Neuronal stem cell (in vitro differentiated cells): ENCODE measurements at regions not wholly inside any gene's neighbourhood (a gene's known extent, or its start where the extent isn't known, plus 50 kb on each side); places are given as distances from the start of the nearest gene placed in this dataset.

Experiments used
- DNase-seq: peaks from one replicate; pipeline ENCODE4 v3.0.0-alpha.2; 2013; ENCODE audit warnings: low spot score
- H2AFZ ChIP-seq: one replicate; pipeline ENCODE4 v1.6.1; 2013; ENCODE audit warnings: mild to moderate bottlenecking, low read length, inconsistent platforms
- H2AK5ac ChIP-seq: 2 replicates; pipeline ENCODE4 v1.6.1; 2013; ENCODE audit warnings: low read depth, mild to moderate bottlenecking, inconsistent platforms, low read length, moderate library complexity, mixed read lengths
- H2BK120ac ChIP-seq: 2 replicates; pipeline ENCODE4 v1.6.1; 2013; ENCODE audit warnings: low read depth, mild to moderate bottlenecking, inconsistent platforms, low read length, moderate library complexity, mixed read lengths
- H2BK12ac ChIP-seq: one replicate; pipeline ENCODE4 v1.6.1; 2013; ENCODE audit warnings: low read length, inconsistent platforms
- H2BK15ac ChIP-seq: 2 replicates; pipeline ENCODE4 v1.6.1; 2013; ENCODE audit warnings: mild to moderate bottlenecking, low read length, inconsistent platforms, mixed read lengths
- H2BK5ac ChIP-seq: one replicate; pipeline ENCODE4 v1.6.1; 2013; ENCODE audit warnings: inconsistent platforms, mild to moderate bottlenecking, low read length, moderate library complexity
- H3K14ac ChIP-seq: one replicate; pipeline ENCODE4 v1.6.1; 2013; ENCODE audit warnings: low read length, inconsistent platforms
- H3K18ac ChIP-seq: 2 replicates; pipeline ENCODE4 v1.6.1; 2013; ENCODE audit warnings: low read length, inconsistent platforms
- H3K23ac ChIP-seq: 2 replicates; pipeline ENCODE4 v1.6.1; 2013; ENCODE audit warnings: low read depth, mild to moderate bottlenecking, mixed read lengths, low read length, inconsistent platforms; ENCODE audit not compliant: poor library complexity
- H3K27ac ChIP-seq: replicated peaks from 3 replicates; pipeline ENCODE4 v1.5.1; 2013; ENCODE audit warnings: low read length, inconsistent platforms
- H3K27me3 ChIP-seq, 3 experiments: 2 replicates each; pipeline ENCODE4 v1.6.1; 2013; ENCODE audit warnings: low read length in 3 of 3, mild to moderate bottlenecking in 2 of 3, inconsistent platforms in 1 of 3, low read depth in 1 of 3, mixed read lengths in 1 of 3, moderate library complexity in 1 of 3; ENCODE audit not compliant: control insufficient read depth in 3 of 3, insufficient read depth in 3 of 3
- H3K36me3 ChIP-seq, 2 donors: replicated peaks in 1 of 2; 2 replicates each; pipeline ENCODE4 v1.6.1; 2013; ENCODE audit warnings: low read length in 2 of 2; ENCODE audit not compliant: control insufficient read depth in 2 of 2, insufficient read depth in 2 of 2
- H3K4ac ChIP-seq: 2 replicates; pipeline ENCODE4 v1.6.1; 2013; ENCODE audit warnings: inconsistent platforms, mild to moderate bottlenecking, low read length, moderate library complexity
- H3K4me1 ChIP-seq, 2 donors: 1 replicate in 1 of 2; 2 replicates in 1 of 2; pipeline ENCODE4 v1.6.1; 2013; ENCODE audit warnings: low read length in 2 of 2, low read depth in 1 of 2; ENCODE audit not compliant: control insufficient read depth in 2 of 2, insufficient read depth in 1 of 2
- H3K4me2 ChIP-seq: one replicate; pipeline ENCODE4 v1.6.1; 2013; ENCODE audit warnings: mild to moderate bottlenecking, low read length, inconsistent platforms; ENCODE audit not compliant: insufficient read depth, poor library complexity, severe bottlenecking
- H3K4me3 ChIP-seq, 2 donors: 2 replicates each; pipeline ENCODE4 v1.5.1; 2013; ENCODE audit warnings: low read length in 2 of 2, mild to moderate bottlenecking in 2 of 2, inconsistent platforms in 1 of 2, moderate library complexity in 1 of 2
- H3K79me1 ChIP-seq: one replicate; pipeline ENCODE4 v1.6.1; 2013; ENCODE audit warnings: low read depth, mild to moderate bottlenecking, inconsistent platforms, low read length, moderate library complexity
- H3K9ac ChIP-seq: one replicate; pipeline ENCODE4 v1.6.1; 2013; ENCODE audit warnings: mild to moderate bottlenecking, low read depth, low read length, inconsistent platforms; ENCODE audit not compliant: poor library complexity
- H3K9me3 ChIP-seq, 2 donors: replicated peaks in 1 of 2; 2 replicates each; pipeline versions ENCODE3 to v1.6.1; 2013; ENCODE audit warnings: low read length in 2 of 2, mild to moderate bottlenecking in 2 of 2, inconsistent platforms in 1 of 2, low read depth in 1 of 2, mixed read lengths in 1 of 2, moderate library complexity in 1 of 2; ENCODE audit not compliant: control insufficient read depth in 2 of 2, insufficient read depth in 1 of 2
- H4K8ac ChIP-seq: one replicate; pipeline ENCODE4 v1.6.1; 2013; ENCODE audit warnings: low read depth, mild to moderate bottlenecking, inconsistent platforms, low read length, moderate library complexity
- H4K91ac ChIP-seq: one replicate; pipeline ENCODE4 v1.6.1; 2013; ENCODE audit warnings: low read length, low read depth, mild to moderate bottlenecking, inconsistent platforms; ENCODE audit not compliant: poor library complexity
- WGBS, 2 donors: extraction: QIAGEN DNeasy Blood & Tissue Kit; methylation state at CpG; one replicate each; pipeline ENCODE4 v1.1.7; 2013; ENCODE audit warnings: missing lambda C conversion rate in 2 of 2, mixed read lengths in 1 of 2; ENCODE audit not compliant: insufficient read length in 2 of 2, insufficient replicate concordance in 1 of 2; ENCODE audit errors: extremely low coverage in 2 of 2; 5-methylcytosine and 5-hydroxymethylcytosine counted together

DNA sequence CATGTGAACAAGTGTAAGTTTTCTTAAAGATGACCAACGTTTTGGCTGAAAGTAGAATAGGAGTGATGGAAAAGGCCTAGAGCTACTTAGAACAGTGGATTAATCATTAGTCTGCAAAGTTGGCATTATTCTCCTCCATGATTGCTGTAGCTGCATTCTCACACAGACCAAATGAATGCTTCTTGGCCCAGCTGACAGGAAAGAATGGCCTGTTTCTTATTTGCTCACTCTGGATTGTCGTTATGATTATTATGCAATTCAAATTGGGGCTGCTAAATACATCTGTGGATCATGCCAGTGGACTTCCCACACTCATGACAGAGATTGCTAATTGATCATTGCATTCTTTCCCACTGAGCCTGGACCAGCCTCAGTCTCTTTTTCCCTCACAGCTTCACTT lies 285.0 kb downstream of the STIM2 start:
- no peak overlapping the region for H3K27ac ChIP-seq
- H3K4me1 ChIP-seq = no peaks in the 10 kb centered on the region

DNA sequence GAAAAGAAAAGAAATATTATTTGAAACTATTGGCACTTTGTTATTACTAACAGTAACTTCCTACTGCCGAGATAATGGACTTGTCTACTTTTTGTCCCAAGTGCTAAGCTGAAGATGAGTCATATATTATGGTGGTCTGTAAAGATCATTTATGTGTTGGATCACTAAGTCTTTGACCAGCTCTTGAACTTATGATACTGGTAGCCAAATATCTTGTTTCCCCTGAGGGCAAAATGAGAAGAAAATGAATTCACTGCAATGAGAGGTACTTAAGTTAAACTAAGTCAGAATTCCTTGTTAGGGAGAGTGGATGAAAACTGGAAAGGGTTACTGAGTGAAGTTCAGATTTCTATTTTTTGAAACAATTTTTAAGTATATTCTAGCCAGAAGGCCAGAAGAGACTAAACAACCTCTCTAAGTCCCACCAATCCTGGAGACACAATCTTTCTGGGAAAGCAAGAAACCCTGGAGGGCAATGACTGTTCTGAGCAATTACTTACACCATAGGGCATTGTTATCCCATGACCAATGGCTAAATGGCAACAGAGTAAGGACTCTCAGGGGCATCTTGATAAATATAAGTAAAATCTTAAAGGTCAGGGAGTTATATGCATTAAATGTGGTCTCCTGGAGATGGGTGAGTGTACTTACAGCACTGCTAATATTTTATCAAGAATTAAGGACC lies 287.7 kb downstream of the STIM2 start:
- Histone ChIP-seq H3K9ac (no peak overlapping the region), H2BK5ac (no peak overlapping the region), H4K8ac (no peak overlapping the region), H2AK5ac (no peak overlapping the region), H3K4me2 (no peak overlapping the region), H3K23ac (no peak overlapping the region), H3K14ac (no peak overlapping the region), H2AFZ (no peak overlapping the region), H3K79me1 (no peaks in the 10 kb centered on the region), H3K18ac (no peak overlapping the region), H3K4ac (no peak overlapping the region), H4K91ac (no peak overlapping the region), H3K36me3 (no peaks in the 10 kb centered on the region), H3K27me3 (no peaks in the 10 kb centered on the region), H2BK12ac (no peak overlapping the region), H3K4me3 (no peak overlapping the region), H2BK15ac (no peak overlapping the region), H2BK120ac (no peak overlapping the region), H3K9me3 (no peaks in the 10 kb centered on the region), H3K4me1 (no peaks in the 10 kb centered on the region), H3K27ac (no peak overlapping the region)
- no CpG with 5 or more reads among the region's 1 CpG for WGBS, 2 donors
- DNase-seq = no peak

More for the DNA sequence above, 285.0 kb downstream of the STIM2 start:
- Histone ChIP-seq H4K91ac (no peak overlapping the region), H3K4me3 (no peak overlapping the region), H2AFZ (no peak overlapping the region), H3K4me2 (no peak overlapping the region), H3K9ac (no peak overlapping the region), H3K9me3 (no peaks in the 10 kb centered on the region), H2AK5ac (no peak overlapping the region), H3K14ac (no peak overlapping the region), H3K27me3 (no peaks in the 10 kb centered on the region), H3K79me1 (no peaks in the 10 kb centered on the region), H3K4ac (no peak overlapping the region), H4K8ac (no peak overlapping the region), H2BK12ac (no peak overlapping the region), H3K18ac (no peak overlapping the region), H2BK15ac (no peak overlapping the region), H3K23ac (no peak overlapping the region), H2BK5ac (no peak overlapping the region), H2BK120ac (no peak overlapping the region), H3K36me3 (no peaks in the 10 kb centered on the region)
- no CpG with 5 or more reads among the region's 2 CpGs for WGBS, 2 donors
- no peak for DNase-seq

DNA sequence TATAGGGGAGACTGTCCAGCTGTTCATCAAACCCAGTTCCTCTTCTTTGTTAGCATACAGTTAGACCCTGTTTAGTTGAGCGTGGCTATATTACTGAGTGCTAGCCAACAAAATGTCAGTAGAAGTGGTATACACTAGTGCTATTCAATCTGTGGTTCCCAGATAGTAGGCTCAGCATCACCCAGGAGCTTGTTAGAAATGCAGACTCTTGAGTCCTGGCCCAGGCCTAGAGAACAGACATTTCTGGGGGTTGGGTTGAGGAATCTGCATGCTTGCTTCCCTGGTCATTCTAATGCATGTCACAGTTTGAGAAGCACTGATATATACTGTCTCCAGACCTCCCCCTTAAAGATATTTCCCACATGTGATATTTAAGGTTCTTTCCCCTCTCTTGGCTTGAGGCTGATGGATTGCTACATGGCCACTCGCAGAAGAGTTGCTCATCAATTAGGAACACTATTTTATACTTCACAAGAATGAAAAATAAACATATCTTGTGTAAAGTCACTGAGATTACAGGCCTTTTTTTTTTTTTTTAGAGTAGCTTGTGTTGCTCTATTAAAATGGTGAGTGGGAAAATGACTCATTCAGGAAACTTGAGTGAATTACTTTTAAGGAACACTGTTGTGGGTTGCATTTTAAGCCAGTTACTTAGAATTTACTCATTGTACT lies 289.0 kb downstream of the STIM2 start:
- Histone ChIP-seq H2AFZ (no peak overlapping the region), H3K18ac (no peak overlapping the region), H2BK5ac (no peak overlapping the region), H3K27me3 (no peaks in the 10 kb centered on the region), H4K8ac (no peak overlapping the region), H3K27ac (no peak overlapping the region), H3K36me3 (no peaks in the 10 kb centered on the region), H3K4me2 (no peak overlapping the region), H2BK120ac (no peak overlapping the region), H3K9ac (no peak overlapping the region), H3K79me1 (no peaks in the 10 kb centered on the region), H4K91ac (no peak overlapping the region), H2BK15ac (no peak overlapping the region), H2AK5ac (no peak overlapping the region), H3K4ac (no peak overlapping the region), H3K23ac (no peak overlapping the region), H3K4me3 (no peak overlapping the region), H2BK12ac (no peak overlapping the region), H3K14ac (no peak overlapping the region), H3K4me1 (peaks cover 1 to 2% of the 10 kb centered on the region in 2 donors), H3K9me3 (no peaks in the 10 kb centered on the region)
- DNase-seq = no peak
- WGBS, 2 donors = no CpG with 5 or more reads among the region's 2 CpGs

DNA sequence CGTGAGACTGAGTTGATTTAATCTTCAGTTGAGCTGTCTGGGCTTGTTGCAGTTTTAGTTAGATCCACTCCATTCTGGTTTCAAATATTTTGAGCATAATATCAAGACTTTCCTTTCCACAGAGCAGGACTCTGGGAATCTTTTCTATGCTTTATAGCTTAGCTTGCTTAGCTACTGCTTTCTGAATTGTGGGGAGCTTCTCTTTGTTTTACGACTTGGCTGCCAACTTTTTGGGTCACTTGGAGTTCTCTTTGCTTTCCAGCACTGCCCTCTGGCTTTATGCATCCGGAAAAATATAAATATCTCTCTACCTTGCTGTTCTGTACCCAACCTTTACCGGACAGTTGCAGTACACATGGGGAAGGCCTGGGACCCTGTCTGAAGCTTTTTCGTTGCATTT lies 292.1 kb downstream of the STIM2 start:
- no peak for DNase-seq
- Histone ChIP-seq H3K4me1 (peaks cover 4% of the 10 kb centered on the region in 2 donors), H4K8ac (no peak overlapping the region), H3K36me3 (no peaks in the 10 kb centered on the region), H2BK12ac (no peak overlapping the region), H3K27ac (no peak overlapping the region), H3K23ac (no peak overlapping the region), H4K91ac (no peak overlapping the region), H3K79me1 (no peaks in the 10 kb centered on the region), H3K4ac (no peak overlapping the region), H3K18ac (no peak overlapping the region), H2BK5ac (no peak overlapping the region), H2BK120ac (no peak overlapping the region), H3K4me3 (no peak overlapping the region), H3K4me2 (no peak overlapping the region), H2AFZ (no peak overlapping the region), H3K9me3 (no peaks in the 10 kb centered on the region), H2AK5ac (no peak overlapping the region), H3K27me3 (no peaks in the 10 kb centered on the region), H3K14ac (no peak overlapping the region), H3K9ac (no peak overlapping the region), H2BK15ac (no peak overlapping the region)
- WGBS, 2 donors = no CpG with 5 or more reads among the region's 5 CpGs
